Esophagus squamous epithelium (tissue), 4 donors: ENCODE measurements at regions not wholly inside any gene's neighbourhood (a gene's known extent, or its start where the extent isn't known, plus 50 kb on each side); places are given as distances from the start of the nearest gene placed in this dataset.

Source experiments
- CTCF ChIP-seq, 6 experiments: fragments of 450-650 bp in 4 of 6; fragments of 200-600 bp in 2 of 6; sonication (generic) in 2 of 6; IDR thresholded peaks; one replicate each; pipeline ENCODE4 v1.5.1; 2016 to 2019; ENCODE audit warnings: antibody characterized with exemption in 6 of 6, mild to moderate bottlenecking in 4 of 6, moderate library complexity in 4 of 6
- POLR2A ChIP-seq, 4 donors: fragments of 450-650 bp; IDR thresholded peaks; one replicate each; pipeline ENCODE4 v1.6.1; 2017; ENCODE audit warnings: antibody characterized with exemption in 4 of 4, mild to moderate bottlenecking in 4 of 4, moderate library complexity in 3 of 4

- TF ChIP-seq POLR2A (IDR thresholded peaks at IDR 0.05) (no peak), CTCF (IDR thresholded peaks at IDR 0.05) (no peak)
Measured at GRCh38 chr20:6311097-6311496, 188.3 kb upstream of the FERMT1 start.
